Neural progenitor cell (in vitro differentiated cells): ENCODE measurements at regions not wholly inside any gene's neighbourhood (a gene's known extent, or its start where the extent isn't known, plus 50 kb on each side); places are given as distances from the start of the nearest gene placed in this dataset.

Experiments used
- DNase-seq: peaks from one replicate; pipeline ENCODE4 v3.0.0-alpha.2; 2016; ENCODE audit warnings: low spot score
- H2AFZ ChIP-seq: fragments of 200-600 bp; sonication (generic); replicated peaks from 2 replicates; pipeline ENCODE4 v1.6.1; 2016; ENCODE audit warnings: antibody characterized with exemption
- H3F3A ChIP-seq: fragments of 200-600 bp; sonication (generic); 2 replicates; pipeline ENCODE4 v1.6.1; 2016; ENCODE audit warnings: antibody characterized with exemption, low read depth
- H3K27ac ChIP-seq: fragments of 200-600 bp; sonication (generic); 2 replicates; pipeline ENCODE4 v1.5.1; 2016; ENCODE audit warnings: mild to moderate bottlenecking
- H3K27me3 ChIP-seq: fragments of 200-600 bp; sonication (generic); 2 replicates; pipeline ENCODE4 v1.6.1; 2016; ENCODE audit warnings: mild to moderate bottlenecking, moderate library complexity
- H3K36me3 ChIP-seq: fragments of 200-600 bp; sonication (generic); 2 replicates; pipeline ENCODE4 v1.5.1; 2016
- H3K4me1 ChIP-seq: fragments of 200-600 bp; sonication (generic); 2 replicates; pipeline ENCODE4 v1.6.1; 2016; ENCODE audit warnings: mixed run types
- H3K4me2 ChIP-seq: fragments of 200-600 bp; sonication (generic); 2 replicates; pipeline ENCODE4 v1.6.1; 2016
- H3K4me3 ChIP-seq: fragments of 200-600 bp; sonication (generic); 2 replicates; pipeline ENCODE4 v1.5.1; 2016
- H3K79me2 ChIP-seq: fragments of 200-600 bp; sonication (generic); 2 replicates; pipeline ENCODE4 v1.6.1; 2016; ENCODE audit warnings: low read depth
- H3K9ac ChIP-seq: fragments of 200-600 bp; sonication (generic); 2 replicates; pipeline ENCODE4 v1.6.1; 2016
- H3K9me3 ChIP-seq: fragments of 200-600 bp; sonication (generic); 2 replicates; pipeline ENCODE4 v1.5.1; 2016; ENCODE audit warnings: low read depth
- H4K20me1 ChIP-seq: fragments of 200-600 bp; sonication (generic); 2 replicates; pipeline ENCODE4 v1.6.1; 2016; ENCODE audit warnings: low read depth
- H3K27ac Mint-ChIP-seq: 3 replicates; pipeline ENCODE4 v1.8.0; 2021; ENCODE audit warnings: mixed read lengths
- H3K27me3 Mint-ChIP-seq: 2 replicates; pipeline ENCODE4 v1.8.0; 2022; ENCODE audit warnings: low read depth, mild to moderate bottlenecking, inconsistent platforms, moderate library complexity, mixed read lengths; ENCODE audit not compliant: insufficient read depth
- H3K36me3 Mint-ChIP-seq: 3 replicates; pipeline ENCODE4 v1.8.0; 2021; ENCODE audit warnings: mixed read lengths
- H3K4me1 Mint-ChIP-seq: 3 replicates; pipeline ENCODE4 v1.8.0; 2021; ENCODE audit warnings: mixed read lengths
- H3K4me3 Mint-ChIP-seq: 3 replicates; pipeline ENCODE4 v1.8.0; 2021; ENCODE audit warnings: mild to moderate bottlenecking, moderate library complexity, mixed read lengths
- H3K9me3 Mint-ChIP-seq: 3 replicates; pipeline ENCODE4 v1.8.0; 2020; ENCODE audit warnings: mixed read lengths
- CTCF ChIP-seq: fragments of 200-600 bp; sonication (generic); IDR thresholded peaks from 2 replicates; pipeline ENCODE4 v1.5.1; 2017; ENCODE audit warnings: antibody characterized with exemption, mild to moderate bottlenecking
- EZH2 ChIP-seq: fragments of 200-600 bp; sonication (generic); IDR thresholded peaks from 2 replicates; pipeline ENCODE4 v1.6.1; 2017; ENCODE audit warnings: antibody characterized with exemption, mild to moderate bottlenecking, moderate library complexity
- EZH2phosphoT487 ChIP-seq: fragments of 200-600 bp; sonication (generic); IDR thresholded peaks from 2 replicates; pipeline ENCODE4 v1.6.1; 2017; ENCODE audit warnings: antibody characterized with exemption

GRCh38 chr18:73577365-73577764 lies 570.3 kb downstream of the FBXO15 start:
- Histone ChIP-seq H3K27ac (no peak overlapping the region), H3K9ac (no peak overlapping the region), H4K20me1 (no peaks in the 10 kb centered on the region), H3K4me2 (no peak overlapping the region), H2AFZ (no peak overlapping the region), H3F3A (no peaks in the 10 kb centered on the region), H3K27me3 (no peaks in the 10 kb centered on the region), H3K9me3 (no peaks in the 10 kb centered on the region), H3K4me1 (no peaks in the 10 kb centered on the region), H3K36me3 (no peaks in the 10 kb centered on the region), H3K4me3 (no peak overlapping the region), H3K79me2 (no peaks in the 10 kb centered on the region)
- no peak overlapping the region for H3K4me3 Mint-ChIP-seq
- peaks cover 2% of the 10 kb centered on the region for H3K9me3 Mint-ChIP-seq
- H3K36me3 Mint-ChIP-seq = no peaks in the 10 kb centered on the region
- TF ChIP-seq EZH2phosphoT487 (no peak), EZH2 (no peak), CTCF (no peak)
- no peak overlapping the region for H3K27ac Mint-ChIP-seq
- H3K4me1 Mint-ChIP-seq = no peaks in the 10 kb centered on the region
- DNase-seq = no peak
- H3K27me3 Mint-ChIP-seq = no peaks in the 10 kb centered on the region

GRCh38 chr18:73563901-73564472 lies 583.6 kb downstream of the FBXO15 start:
- Histone ChIP-seq H3K4me2 (no peak overlapping the region), H3F3A (no peaks in the 10 kb centered on the region), H3K4me1 (no peaks in the 10 kb centered on the region), H3K9ac (no peak overlapping the region), H3K27ac (no peak overlapping the region), H3K9me3 (no peaks in the 10 kb centered on the region), H3K4me3 (no peak overlapping the region), H2AFZ (no peak overlapping the region), H4K20me1 (no peaks in the 10 kb centered on the region), H3K79me2 (no peaks in the 10 kb centered on the region), H3K27me3 (no peaks in the 10 kb centered on the region), H3K36me3 (no peaks in the 10 kb centered on the region)
- H3K27me3 Mint-ChIP-seq = no peaks in the 10 kb centered on the region
- no peaks in the 10 kb centered on the region for H3K36me3 Mint-ChIP-seq
- no peak overlapping the region for H3K4me3 Mint-ChIP-seq
- TF ChIP-seq CTCF (no peak), EZH2phosphoT487 (no peak), EZH2 (no peak)
- H3K27ac Mint-ChIP-seq = no peak overlapping the region
- H3K4me1 Mint-ChIP-seq = no peaks in the 10 kb centered on the region
- DNase-seq = no peak
- no peaks in the 10 kb centered on the region for H3K9me3 Mint-ChIP-seq

GRCh38 chr18:73563345-73563744 lies 584.3 kb downstream of the FBXO15 start:
- H3K27me3 ChIP-seq = no peaks in the 10 kb centered on the region
- no peaks in the 10 kb centered on the region for H3K4me1 ChIP-seq
- H3F3A ChIP-seq = no peaks in the 10 kb centered on the region
- no peak for TF ChIP-seq EZH2
- no peaks in the 10 kb centered on the region for H3K36me3 Mint-ChIP-seq
- no peak overlapping the region for H3K9ac ChIP-seq
- H3K4me3 ChIP-seq = no peak overlapping the region
- no peaks in the 10 kb centered on the region for H3K79me2 ChIP-seq
- H4K20me1 ChIP-seq = no peaks in the 10 kb centered on the region
- no peak overlapping the region for H3K27ac Mint-ChIP-seq
- no peak overlapping the region for H3K27ac ChIP-seq
- H3K4me2 ChIP-seq = no peak overlapping the region
- H3K4me3 Mint-ChIP-seq = no peak overlapping the region
- H3K36me3 ChIP-seq = no peaks in the 10 kb centered on the region
- no peaks in the 10 kb centered on the region for H3K27me3 Mint-ChIP-seq
- H3K9me3 Mint-ChIP-seq = no peaks in the 10 kb centered on the region
- no peak overlapping the region for H2AFZ ChIP-seq
- no peaks in the 10 kb centered on the region for H3K4me1 Mint-ChIP-seq
- no peak for DNase-seq
- H3K9me3 ChIP-seq = no peaks in the 10 kb centered on the region

GRCh38 chr18:73556904-73557303 lies 590.7 kb downstream of the FBXO15 start:
- Histone ChIP-seq H3K4me1 (no peaks in the 10 kb centered on the region), H3K9me3 (no peaks in the 10 kb centered on the region), H3K9ac (no peak overlapping the region), H3K79me2 (no peaks in the 10 kb centered on the region), H2AFZ (peak overlapping the region; percentile 94), H3F3A (peaks cover 4% of the 10 kb centered on the region), H3K27ac (no peak overlapping the region), H3K27me3 (no peaks in the 10 kb centered on the region), H3K4me2 (no peak overlapping the region), H4K20me1 (no peaks in the 10 kb centered on the region), H3K36me3 (no peaks in the 10 kb centered on the region), H3K4me3 (no peak overlapping the region)
- Mint-ChIP-seq H3K27ac (no peak overlapping the region), H3K4me3 (no peak overlapping the region), H3K36me3 (no peaks in the 10 kb centered on the region), H3K4me1 (no peaks in the 10 kb centered on the region), H3K9me3 (no peaks in the 10 kb centered on the region), H3K27me3 (no peaks in the 10 kb centered on the region)
- TF ChIP-seq CTCF = no peak
- no peak for TF ChIP-seq EZH2phosphoT487
- no peak for TF ChIP-seq EZH2
- DNase-seq = no peak
